ENCODE measurements at regions not wholly inside any gene's neighbourhood (a gene's known extent, or its start where the extent isn't known, plus 50 kb on each side); places are given as distances from the start of the nearest gene placed in this dataset.

DNA sequence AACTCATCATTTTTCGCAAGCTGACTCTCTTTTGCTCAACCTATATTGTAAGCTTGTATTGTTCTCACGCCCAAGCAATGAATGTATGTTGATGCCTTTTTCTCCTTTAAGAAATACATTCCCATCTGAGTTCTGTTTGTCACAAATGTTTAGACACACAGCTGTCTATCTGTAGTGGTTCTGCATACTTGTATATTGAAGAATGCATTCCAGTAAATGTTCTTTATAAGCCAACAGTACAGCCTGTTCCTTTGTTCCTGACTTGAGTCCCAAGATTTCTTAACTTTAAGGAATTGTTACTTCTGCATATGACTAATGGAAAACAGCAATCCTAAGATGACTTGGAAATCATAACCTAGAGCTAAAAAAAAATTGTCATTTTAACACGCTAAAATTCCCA is 849.1 kb upstream of the POU3F3 start:
- Histone ChIP-seq H4K20me1 (ENCODE audit: insufficient read depth) (no peaks in the 10 kb centered on the region), H3K4me3 (replicated peaks in 1 of 2; ENCODE audit: low read depth in 1 of 2, low read length in 2 of 2) (no peak overlapping the region), H3K36me3 (ENCODE audit: control insufficient read depth in 1 of 2, insufficient read depth in 2 of 2, low read length in 2 of 2) (no peaks in the 10 kb centered on the region), H3K9me2 (ENCODE audit: insufficient read depth) (no peaks in the 10 kb centered on the region), H3K27ac (ENCODE audit: low read depth, low read length) (no peak overlapping the region), H3K9ac (ENCODE audit: low read length) (no peak overlapping the region), H3K79me2 (ENCODE audit: insufficient read depth, low read length) (no peaks in the 10 kb centered on the region), H3K4me2 (ENCODE audit: low read length) (no peak overlapping the region), H3K4me1 (ENCODE audit: control insufficient read depth in 1 of 2, insufficient read depth in 2 of 2, low read length in 2 of 2) (no peaks in the 10 kb centered on the region), H3K27me3 (ENCODE audit: insufficient read depth, low read length) (no peaks in the 10 kb centered on the region), H2AFZ (ENCODE audit: low read depth, low read length, poor library complexity, severe bottlenecking) (no peak overlapping the region), H3K9me3 (ENCODE audit: control insufficient read depth in 1 of 2, insufficient read depth in 1 of 2, low read depth in 1 of 2, low read length in 2 of 2) (peaks cover 16 to 18% of the 10 kb centered on the region in 2 experiments; a peak in 2 of 4 replicates)
- TF ChIP-seq JUND (IDR thresholded peaks at IDR 0.05) (no peak), ATF3 (IDR thresholded peaks at IDR 0.05) (no peak), EZH2phosphoT487 (IDR thresholded peaks at IDR 0.05; ENCODE audit: borderline replicate concordance) (no peak), MAX (IDR thresholded peaks at IDR 0.05) (no peak), ZFX (IDR thresholded peaks at IDR 0.05) (no peak), YY1 (IDR thresholded peaks at IDR 0.05; ENCODE audit: extremely low read depth, insufficient replicate concordance, low read depth, low read length) (no peak), EGR1 (IDR thresholded peaks at IDR 0.05; ENCODE audit: low read depth) (no peak), SP1 (IDR thresholded peaks at IDR 0.05; ENCODE audit: low read depth) (no peak), SIN3A (IDR thresholded peaks at IDR 0.05; ENCODE audit: low read depth) (no peak), RAD21 (IDR thresholded peaks at IDR 0.05; ENCODE audit: low read depth) (no peak), CBX3 (IDR thresholded peaks at IDR 0.05; ENCODE audit: low read depth) (no peak), FOSL1 (IDR thresholded peaks at IDR 0.05; ENCODE audit: low read depth) (no peak), EZH2 (IDR thresholded peaks at IDR 0.05) (no peak)
- TF ChIP-seq, protein P1, sequence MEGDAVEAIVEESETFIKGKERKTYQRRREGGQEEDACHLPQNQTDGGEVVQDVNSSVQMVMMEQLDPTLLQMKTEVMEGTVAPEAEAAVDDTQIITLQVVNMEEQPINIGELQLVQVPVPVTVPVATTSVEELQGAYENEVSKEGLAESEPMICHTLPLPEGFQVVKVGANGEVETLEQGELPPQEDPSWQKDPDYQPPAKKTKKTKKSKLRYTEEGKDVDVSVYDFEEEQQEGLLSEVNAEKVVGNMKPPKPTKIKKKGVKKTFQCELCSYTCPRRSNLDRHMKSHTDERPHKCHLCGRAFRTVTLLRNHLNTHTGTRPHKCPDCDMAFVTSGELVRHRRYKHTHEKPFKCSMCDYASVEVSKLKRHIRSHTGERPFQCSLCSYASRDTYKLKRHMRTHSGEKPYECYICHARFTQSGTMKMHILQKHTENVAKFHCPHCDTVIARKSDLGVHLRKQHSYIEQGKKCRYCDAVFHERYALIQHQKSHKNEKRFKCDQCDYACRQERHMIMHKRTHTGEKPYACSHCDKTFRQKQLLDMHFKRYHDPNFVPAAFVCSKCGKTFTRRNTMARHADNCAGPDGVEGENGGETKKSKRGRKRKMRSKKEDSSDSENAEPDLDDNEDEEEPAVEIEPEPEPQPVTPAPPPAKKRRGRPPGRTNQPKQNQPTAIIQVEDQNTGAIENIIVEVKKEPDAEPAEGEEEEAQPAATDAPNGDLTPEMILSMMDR (IDR thresholded peaks at IDR 0.05 in 2 of 3, conservative IDR thresholded peaks at IDR 0.05 in 1 of 3; ENCODE audit: borderline replicate concordance in 1 of 3, insufficient read depth in 1 of 3, low read depth in 2 of 3, low read length in 2 of 3): no peak
- BruUV-seq (replicated peaks): no TSS peak
- no peak for ATAC-seq
- CTCF ChIA-PET: no interaction called here
- no peak for DNase-seq (ENCODE audit: low read depth, low spot score)
- intact Hi-C loops (cut with micrococcal nuclease): no loop called here
- POLR2A ChIA-PET: no interaction called here
- RAD21 ChIA-PET (ENCODE audit: low non-redundant PET in 1 of 2, low total read pairs in 2 of 2, uncharacterized antibody in 2 of 2, unreplicated experiment in 2 of 2): no interaction called here
